Right atrium auricular region (tissue), 2 donors: ENCODE measurements at regions not wholly inside any gene's neighbourhood (a gene's known extent, or its start where the extent isn't known, plus 50 kb on each side); places are given as distances from the start of the nearest gene placed in this dataset.

Experiments used
- DNase-seq: peaks from one replicate; pipeline ENCODE4 v3.0.0-alpha.2; 2019; ENCODE audit warnings: low spot score
- H3K27ac ChIP-seq, 2 donors: fragments of 200-600 bp; sonication (generic); 1 replicate in 1 of 2; 2 replicates in 1 of 2; pipeline ENCODE4 v1.5.1; 2016 to 2019
- H3K27me3 ChIP-seq, 2 donors: fragments of 200-600 bp; sonication (generic); one replicate each; pipeline versions ENCODE4 v1.5.1 to v1.6.0; 2017 to 2019
- H3K36me3 ChIP-seq: fragments of 200-600 bp; sonication (generic); one replicate; pipeline ENCODE4 v1.5.1; 2016
- H3K4me1 ChIP-seq, 2 donors: fragments of 200-600 bp; sonication (generic); one replicate each; pipeline versions ENCODE4 v1.5.1 to v1.6.0; 2017 to 2019
- H3K4me3 ChIP-seq, 2 donors: fragments of 200-600 bp; sonication (generic); 1 replicate in 1 of 2; 2 replicates in 1 of 2; pipeline ENCODE4 v1.5.1; 2017 to 2019; ENCODE audit warnings: mild to moderate bottlenecking in 1 of 2, moderate library complexity in 1 of 2
- H3K9me3 ChIP-seq, 2 donors: fragments of 200-600 bp; sonication (generic); one replicate each; pipeline ENCODE4 v1.5.1; 2019
- TF ChIP-seq, protein P1 (sequence below), 2 donors: fragments of 200-600 bp; sonication (generic); IDR thresholded peaks; one replicate each; pipeline ENCODE4 v1.5.1; 2019; ENCODE audit warnings: antibody characterized with exemption in 2 of 2

DNA sequence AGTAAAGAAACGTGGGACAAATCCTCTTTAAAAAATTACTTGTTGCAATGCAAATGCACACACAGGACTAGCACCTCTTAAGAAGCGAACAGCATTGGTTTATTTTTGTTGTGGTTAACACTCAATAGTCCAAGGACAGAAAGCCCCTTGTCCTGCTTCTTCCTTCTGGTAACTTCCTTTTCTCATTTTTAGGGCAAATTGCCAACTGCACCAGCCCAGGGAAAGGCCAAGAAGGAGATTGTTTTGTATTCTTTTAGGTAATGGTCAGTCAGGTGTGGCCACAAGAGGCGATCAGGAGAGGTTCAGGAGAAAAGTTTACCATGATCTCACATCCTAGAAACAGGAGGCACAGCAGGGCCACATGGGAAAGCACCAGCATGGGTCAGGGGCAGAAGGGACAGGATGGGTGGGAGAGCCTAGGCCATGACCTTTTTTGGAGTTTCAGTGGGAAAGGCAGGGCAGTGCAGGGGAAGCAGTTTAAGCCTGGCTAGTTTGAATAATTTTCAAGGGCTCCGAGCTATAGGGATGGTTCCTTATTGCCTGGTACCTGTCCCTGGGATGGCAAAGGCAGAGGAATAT lies 73.0 kb downstream of the CHRNA1 start:
- TF ChIP-seq, protein P1, sequence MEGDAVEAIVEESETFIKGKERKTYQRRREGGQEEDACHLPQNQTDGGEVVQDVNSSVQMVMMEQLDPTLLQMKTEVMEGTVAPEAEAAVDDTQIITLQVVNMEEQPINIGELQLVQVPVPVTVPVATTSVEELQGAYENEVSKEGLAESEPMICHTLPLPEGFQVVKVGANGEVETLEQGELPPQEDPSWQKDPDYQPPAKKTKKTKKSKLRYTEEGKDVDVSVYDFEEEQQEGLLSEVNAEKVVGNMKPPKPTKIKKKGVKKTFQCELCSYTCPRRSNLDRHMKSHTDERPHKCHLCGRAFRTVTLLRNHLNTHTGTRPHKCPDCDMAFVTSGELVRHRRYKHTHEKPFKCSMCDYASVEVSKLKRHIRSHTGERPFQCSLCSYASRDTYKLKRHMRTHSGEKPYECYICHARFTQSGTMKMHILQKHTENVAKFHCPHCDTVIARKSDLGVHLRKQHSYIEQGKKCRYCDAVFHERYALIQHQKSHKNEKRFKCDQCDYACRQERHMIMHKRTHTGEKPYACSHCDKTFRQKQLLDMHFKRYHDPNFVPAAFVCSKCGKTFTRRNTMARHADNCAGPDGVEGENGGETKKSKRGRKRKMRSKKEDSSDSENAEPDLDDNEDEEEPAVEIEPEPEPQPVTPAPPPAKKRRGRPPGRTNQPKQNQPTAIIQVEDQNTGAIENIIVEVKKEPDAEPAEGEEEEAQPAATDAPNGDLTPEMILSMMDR (IDR thresholded peaks at IDR 0.05): no peak
- DNase-seq: no peak
- no peaks in the 10 kb centered on the region for H3K27me3 ChIP-seq
- H3K4me3 ChIP-seq: no peak overlapping the region
- H3K4me1 ChIP-seq: no peaks in the 10 kb centered on the region
- H3K27ac ChIP-seq: no peak overlapping the region
- no peaks in the 10 kb centered on the region for H3K9me3 ChIP-seq
- no peaks in the 10 kb centered on the region for H3K36me3 ChIP-seq

DNA sequence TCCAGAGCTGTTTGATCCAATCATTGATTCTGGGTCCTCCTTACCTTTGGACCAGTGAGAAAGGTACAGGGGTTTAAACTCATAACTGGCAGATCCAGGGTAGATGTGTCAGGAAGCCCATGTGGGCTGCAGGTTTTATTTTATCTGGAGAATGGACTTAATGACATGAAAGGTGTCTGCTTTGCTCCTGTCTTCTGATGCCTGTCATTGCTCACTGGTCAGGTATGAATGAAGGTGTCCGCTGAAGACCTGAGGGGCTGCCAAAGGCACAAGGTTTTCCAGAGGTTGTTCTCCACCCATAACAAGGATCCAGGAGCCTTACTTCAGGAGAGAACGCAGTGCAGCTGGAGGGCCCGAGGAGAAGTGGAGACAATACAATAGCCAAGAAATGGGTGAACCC lies 74.2 kb downstream of the CHRNA1 start:
- Histone ChIP-seq H3K36me3 (no peaks in the 10 kb centered on the region), H3K4me3 (no peak overlapping the region), H3K27me3 (no peaks in the 10 kb centered on the region), H3K4me1 (no peaks in the 10 kb centered on the region), H3K9me3 (no peaks in the 10 kb centered on the region), H3K27ac (no peak overlapping the region)
- no peak for DNase-seq
- TF ChIP-seq, protein P1 (IDR thresholded peaks at IDR 0.05): no peak

DNA sequence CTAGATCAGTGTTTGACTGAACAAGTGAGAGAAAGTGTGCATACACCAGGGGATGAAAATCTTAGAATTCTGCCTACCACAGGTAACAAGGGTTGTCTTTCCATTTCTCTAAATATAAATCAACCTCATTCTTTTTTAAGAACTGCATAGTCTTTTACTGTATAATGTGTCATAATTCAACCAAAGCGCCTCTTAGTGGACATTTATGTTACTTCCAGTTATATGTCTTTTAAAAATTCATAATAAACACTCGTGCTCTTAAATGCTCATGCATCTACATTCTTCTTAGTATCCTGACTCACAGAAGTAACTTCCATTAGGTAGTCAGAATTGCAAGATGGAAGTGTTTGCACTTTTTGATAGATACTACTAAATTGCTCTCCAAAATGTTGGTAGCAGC lies 76.2 kb downstream of the CHRNA1 start:
- TF ChIP-seq, protein P1 (IDR thresholded peaks at IDR 0.05): peak; percentile 26 to 62
- Histone ChIP-seq H3K27ac (no peak overlapping the region), H3K9me3 (no peaks in the 10 kb centered on the region), H3K36me3 (no peaks in the 10 kb centered on the region), H3K4me3 (no peak overlapping the region), H3K27me3 (no peaks in the 10 kb centered on the region), H3K4me1 (peaks cover 0 to 6% of the 10 kb centered on the region in 2 donors)
- DNase-seq: no peak

DNA sequence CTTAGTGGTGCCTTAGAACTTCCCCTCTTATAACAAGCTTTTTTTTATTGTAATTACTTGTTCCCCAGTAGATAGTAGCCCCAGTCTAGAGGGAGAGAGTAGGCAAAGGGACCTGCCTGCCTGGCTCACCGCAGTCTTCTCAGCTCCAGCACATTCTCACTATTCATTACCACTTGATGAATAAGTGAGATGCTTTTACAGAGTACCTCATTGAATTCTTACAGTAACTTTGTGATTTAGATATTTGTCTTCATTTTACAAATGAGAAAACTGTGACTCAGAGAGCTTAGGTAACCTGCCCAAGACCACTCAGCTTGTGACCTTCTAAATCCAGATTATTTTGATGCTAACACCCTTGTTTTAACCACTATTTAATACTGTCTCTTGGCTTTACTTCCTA lies 77.8 kb downstream of the CHRNA1 start:
- no peaks in the 10 kb centered on the region for H3K27me3 ChIP-seq
- DNase-seq: no peak
- H3K9me3 ChIP-seq: no peaks in the 10 kb centered on the region
- TF ChIP-seq, protein P1 (IDR thresholded peaks at IDR 0.05): no peak
- H3K27ac ChIP-seq: no peak overlapping the region
- H3K36me3 ChIP-seq: no peaks in the 10 kb centered on the region
- H3K4me1 ChIP-seq: peaks cover 0 to 12% of the 10 kb centered on the region in 2 donors
- H3K4me3 ChIP-seq: no peak overlapping the region

DNA sequence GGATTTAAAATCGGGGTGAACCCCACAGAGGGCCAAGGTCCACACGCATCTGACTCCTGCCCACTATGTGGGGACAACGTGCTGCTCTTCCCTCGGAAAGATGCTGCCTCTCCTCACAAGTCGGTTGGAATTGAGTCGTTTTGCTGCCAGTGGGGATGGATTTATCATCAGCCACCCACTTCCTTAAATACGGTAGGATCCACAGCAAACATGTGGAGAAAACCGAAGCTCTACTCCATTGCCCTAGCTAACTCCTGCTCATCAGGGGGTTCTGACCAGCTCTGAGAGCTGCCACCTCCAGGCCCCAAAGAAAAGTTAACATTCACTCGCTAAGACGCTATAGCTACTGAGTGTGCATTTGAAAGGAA lies 80.9 kb downstream of the CHRNA1 start:
- Histone ChIP-seq H3K27me3 (no peaks in the 10 kb centered on the region), H3K9me3 (no peaks in the 10 kb centered on the region), H3K27ac (peak overlapping the region; percentile 87 to 90), H3K4me3 (peak overlapping the region; percentile 94 to 98), H3K36me3 (no peaks in the 10 kb centered on the region), H3K4me1 (peaks cover 0 to 40% of the 10 kb centered on the region in 2 donors)
- TF ChIP-seq, protein P1 (IDR thresholded peaks at IDR 0.05): peak in 1 of 2 donors; percentile 23
- no peak for DNase-seq
